ENCODE measurements at regions not wholly inside any gene's neighbourhood (a gene's known extent, or its start where the extent isn't known, plus 50 kb on each side); places are given as distances from the start of the nearest gene placed in this dataset.

DNA sequence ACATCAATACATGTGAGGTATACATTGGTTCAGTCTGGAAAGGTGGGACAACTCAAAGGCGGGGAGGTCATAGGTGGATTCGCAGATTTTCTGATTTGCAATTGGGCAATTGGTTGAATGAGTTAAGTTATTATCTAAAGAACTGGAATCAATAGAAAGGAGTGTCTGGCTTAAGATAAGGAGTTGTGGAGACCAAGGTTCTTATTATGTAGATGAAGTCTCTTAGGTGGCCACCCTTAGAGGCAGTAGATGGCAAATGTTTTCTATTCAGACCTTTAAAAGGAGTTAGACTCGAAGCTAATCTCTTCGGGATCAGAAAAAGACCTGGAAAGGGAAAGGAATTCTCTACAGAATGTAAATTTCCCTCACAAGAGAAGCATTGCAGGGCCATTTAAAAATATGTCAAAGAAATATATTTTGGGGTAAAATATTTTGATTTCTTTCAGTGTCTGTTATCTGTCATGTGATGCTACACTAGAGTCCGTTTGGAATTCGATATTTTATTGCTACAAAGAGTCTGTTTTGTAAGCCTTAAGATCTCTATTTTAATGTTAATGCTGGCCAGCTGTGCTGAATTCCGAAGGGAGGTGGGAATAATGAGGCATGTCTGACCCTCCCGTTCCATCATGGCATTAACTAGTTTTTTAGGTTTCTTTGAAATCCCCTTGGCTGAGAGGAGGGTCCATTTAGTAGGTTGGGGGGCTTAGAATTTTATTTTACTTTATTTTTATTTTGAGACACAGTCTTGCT is 265.1 kb downstream of the PTPRU start:
- TF ChIP-seq, protein P1, sequence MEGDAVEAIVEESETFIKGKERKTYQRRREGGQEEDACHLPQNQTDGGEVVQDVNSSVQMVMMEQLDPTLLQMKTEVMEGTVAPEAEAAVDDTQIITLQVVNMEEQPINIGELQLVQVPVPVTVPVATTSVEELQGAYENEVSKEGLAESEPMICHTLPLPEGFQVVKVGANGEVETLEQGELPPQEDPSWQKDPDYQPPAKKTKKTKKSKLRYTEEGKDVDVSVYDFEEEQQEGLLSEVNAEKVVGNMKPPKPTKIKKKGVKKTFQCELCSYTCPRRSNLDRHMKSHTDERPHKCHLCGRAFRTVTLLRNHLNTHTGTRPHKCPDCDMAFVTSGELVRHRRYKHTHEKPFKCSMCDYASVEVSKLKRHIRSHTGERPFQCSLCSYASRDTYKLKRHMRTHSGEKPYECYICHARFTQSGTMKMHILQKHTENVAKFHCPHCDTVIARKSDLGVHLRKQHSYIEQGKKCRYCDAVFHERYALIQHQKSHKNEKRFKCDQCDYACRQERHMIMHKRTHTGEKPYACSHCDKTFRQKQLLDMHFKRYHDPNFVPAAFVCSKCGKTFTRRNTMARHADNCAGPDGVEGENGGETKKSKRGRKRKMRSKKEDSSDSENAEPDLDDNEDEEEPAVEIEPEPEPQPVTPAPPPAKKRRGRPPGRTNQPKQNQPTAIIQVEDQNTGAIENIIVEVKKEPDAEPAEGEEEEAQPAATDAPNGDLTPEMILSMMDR (IDR thresholded peaks at IDR 0.05; ENCODE audit: low read depth, low read length, missing control alignments), result no peak
- H3K4me3 ChIP-seq (ENCODE audit: low read depth, low read length), result no peak overlapping the region
- DNase-seq (ENCODE audit: low read depth), result no peak

- no peak overlapping the region for H3K4me3 ChIP-seq (ENCODE audit: low read depth, low read length)
- no peak for DNase-seq (ENCODE audit: low read depth)
- TF ChIP-seq, protein P1 (IDR thresholded peaks at IDR 0.05; ENCODE audit: low read depth, low read length, missing control alignments), result no peak
These were observed 264.3 kb downstream of the PTPRU start for GRCh38 chr1:29500651-29501050.

- no peak overlapping the region for H3K4me3 ChIP-seq (ENCODE audit: low read depth, low read length)
- TF ChIP-seq, protein P1 (IDR thresholded peaks at IDR 0.05; ENCODE audit: low read depth, low read length, missing control alignments), result no peak
- no peak for DNase-seq (ENCODE audit: low read depth)
These were observed 263.7 kb downstream of the PTPRU start for GRCh38 chr1:29500041-29500440.

- no peak for DNase-seq (ENCODE audit: low read depth)
- H3K4me3 ChIP-seq (ENCODE audit: low read depth, low read length), result no peak overlapping the region
These were observed 262.9 kb downstream of the PTPRU start for GRCh38 chr1:29499104-29499650.

GRCh38 chr1:29498126-29499103 is 262.1 kb downstream of the PTPRU start:
- DNase-seq (ENCODE audit: low read depth), result no peak
- TF ChIP-seq, protein P1 (IDR thresholded peaks at IDR 0.05; ENCODE audit: low read depth, low read length, missing control alignments), result no peak

More at GRCh38 chr1:29499104-29499650, 262.9 kb downstream of the PTPRU start:
- TF ChIP-seq, protein P1 (IDR thresholded peaks at IDR 0.05; ENCODE audit: low read depth, low read length, missing control alignments), result no peak

DNA sequence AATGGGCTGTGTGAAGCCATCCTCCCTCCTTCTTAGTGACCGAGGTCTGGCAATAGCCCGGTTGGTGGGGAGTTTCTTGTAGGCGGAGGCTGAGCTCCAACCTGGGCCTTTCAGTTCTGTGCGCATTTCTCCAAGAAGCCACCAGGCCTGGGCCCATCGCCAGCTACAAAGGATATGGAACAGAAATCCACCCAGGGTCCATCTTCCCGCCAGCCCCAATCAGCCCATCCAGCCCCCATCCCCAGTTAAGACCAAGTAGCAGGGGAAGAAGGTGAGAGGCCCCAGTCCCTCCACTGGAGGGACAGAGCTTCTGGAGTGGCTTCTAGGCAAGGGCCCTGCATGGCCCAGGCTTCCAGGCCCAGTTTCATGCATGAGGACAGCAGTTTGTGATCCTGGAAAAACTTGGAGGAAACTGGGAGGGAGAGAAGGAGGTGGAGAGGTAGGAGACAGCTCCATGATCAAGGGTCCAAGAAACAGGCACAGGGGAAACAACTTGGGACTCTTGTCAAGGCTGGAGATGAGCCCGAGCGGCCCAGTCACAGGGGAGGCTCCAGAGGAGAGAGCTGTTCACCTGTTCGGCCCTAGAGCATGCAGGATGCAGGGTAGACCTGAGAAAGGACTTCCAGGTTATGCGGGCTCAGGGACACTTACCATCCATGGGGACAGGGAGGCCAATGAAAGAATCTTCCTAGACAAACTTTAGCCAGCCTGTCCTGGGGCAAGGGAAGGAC is 261.2 kb downstream of the PTPRU start:
- H3K4me3 ChIP-seq (ENCODE audit: low read depth, low read length), result no peak overlapping the region
- TF ChIP-seq, protein P1 (IDR thresholded peaks at IDR 0.05; ENCODE audit: low read depth, low read length, missing control alignments), result no peak
- DNase-seq (ENCODE audit: low read depth), result no peak

More at GRCh38 chr1:29498126-29499103, 262.1 kb downstream of the PTPRU start:
- no peak overlapping the region for H3K4me3 ChIP-seq (ENCODE audit: low read depth, low read length)
